NT2/D1 (cell line): ENCODE measurements at regions not wholly inside any gene's neighbourhood (a gene's known extent, or its start where the extent isn't known, plus 50 kb on each side); places are given as distances from the start of the nearest gene placed in this dataset.

Experiments
- SUZ12 ChIP-seq: IDR thresholded peaks from 2 replicates; pipeline ENCODE4 v1.6.1; 2011; ENCODE audit not compliant: insufficient read length, insufficient read depth; ENCODE audit errors: extremely low read depth
- YY1 ChIP-seq: IDR thresholded peaks from 2 replicates; pipeline ENCODE4 v1.6.1; 2011; ENCODE audit not compliant: insufficient read length, insufficient read depth
- ZNF274 ChIP-seq: IDR thresholded peaks from 2 replicates; pipeline ENCODE4 v1.6.1; 2011; ENCODE audit warnings: mild to moderate bottlenecking, low read depth, low read length

- no peak for TF ChIP-seq SUZ12
- no peak for TF ChIP-seq ZNF274
- TF ChIP-seq YY1 = no peak
Observed at GRCh38 chr4:165663411-165663810, 209.6 kb upstream of the TLL1 start.
